Testis (tissue), 2 donors: ENCODE measurements at regions not wholly inside any gene's neighbourhood (a gene's known extent, or its start where the extent isn't known, plus 50 kb on each side); places are given as distances from the start of the nearest gene placed in this dataset.
"Not testable (repeated sequence)": the region's sequence is repeated elsewhere in the genome, so short reads cannot be mapped to it uniquely, and the experiment has no call there.

Experiments used
- CTCF ChIP-seq, 3 experiments: fragments of 450-650 bp in 2 of 3; fragments of 200-600 bp in 1 of 3; sonication (generic) in 1 of 3; IDR thresholded peaks; one replicate each; pipeline ENCODE4 v1.5.1; 2016 to 2019; ENCODE audit warnings: antibody characterized with exemption in 3 of 3, mild to moderate bottlenecking in 2 of 3, moderate library complexity in 1 of 3
- POLR2A ChIP-seq: fragments of 450-650 bp; IDR thresholded peaks from one replicate; pipeline ENCODE4 v1.6.1; 2017; ENCODE audit warnings: antibody characterized with exemption, mild to moderate bottlenecking, moderate library complexity

- TF ChIP-seq CTCF (IDR thresholded peaks at IDR 0.05); POLR2A: not testable (repeated sequence)
Measured at GRCh38 chr4:28112691-28113335, 1252.2 kb downstream of the STIM2 start.
